BE2C (cell line): ENCODE measurements at regions not wholly inside any gene's neighbourhood (a gene's known extent, or its start where the extent isn't known, plus 50 kb on each side); places are given as distances from the start of the nearest gene placed in this dataset.

ENCODE experiments used
- DNase-seq: peaks from one replicate; pipeline ENCODE4 v3.0.0-alpha.2; 2020
- H3K27me3 ChIP-seq: fragments of 250-450 bp; sonication (Bioruptor Pico); 2 replicates; pipeline ENCODE4 v1.5.1; 2020; ENCODE audit warnings: mild to moderate bottlenecking
- H3K36me3 ChIP-seq: fragments of 250-450 bp; sonication (Bioruptor Pico); 2 replicates; pipeline ENCODE4 v1.5.1; 2020; ENCODE audit warnings: mild to moderate bottlenecking
- H3K4me1 ChIP-seq: fragments of 250-450 bp; sonication (Bioruptor Pico); 2 replicates; pipeline ENCODE4 v1.5.1; 2020
- H3K4me3 ChIP-seq: 2 replicates; pipeline ENCODE4 v1.5.1; 2011; ENCODE audit warnings: low read depth, low read length
- H3K9me3 ChIP-seq: fragments of 250-450 bp; sonication (Bioruptor Pico); 2 replicates; pipeline ENCODE4 v1.5.1; 2020
- TF ChIP-seq, protein P1 (sequence below): IDR thresholded peaks from 2 replicates; pipeline ENCODE4 v1.5.1; 2012; ENCODE audit warnings: mild to moderate bottlenecking, low read depth, low read length

DNA sequence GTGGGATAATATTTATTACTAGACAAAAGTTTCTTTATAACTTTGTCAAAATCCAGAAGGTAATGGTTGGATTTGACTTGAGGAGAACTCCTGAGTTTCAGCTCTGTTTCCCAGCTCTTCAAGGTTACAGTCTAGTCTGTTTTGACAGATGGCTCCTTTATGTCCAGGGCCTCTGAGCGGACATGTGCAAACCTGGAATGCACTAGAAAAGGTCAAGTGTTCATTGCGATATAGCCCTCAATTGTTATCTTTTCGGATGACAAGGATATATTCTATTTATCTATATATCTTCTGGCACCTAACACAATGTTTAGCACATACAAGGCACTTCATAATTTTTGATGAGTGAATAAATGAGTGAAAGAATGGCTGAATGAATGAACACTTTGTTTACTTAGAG is 513.2 kb upstream of the GOLIM4 start:
- Histone ChIP-seq H3K4me1 (no peaks in the 10 kb centered on the region), H3K4me3 (no peak overlapping the region), H3K27me3 (no peaks in the 10 kb centered on the region), H3K36me3 (no peaks in the 10 kb centered on the region), H3K9me3 (no peaks in the 10 kb centered on the region)
- DNase-seq: no peak
- TF ChIP-seq, protein P1, sequence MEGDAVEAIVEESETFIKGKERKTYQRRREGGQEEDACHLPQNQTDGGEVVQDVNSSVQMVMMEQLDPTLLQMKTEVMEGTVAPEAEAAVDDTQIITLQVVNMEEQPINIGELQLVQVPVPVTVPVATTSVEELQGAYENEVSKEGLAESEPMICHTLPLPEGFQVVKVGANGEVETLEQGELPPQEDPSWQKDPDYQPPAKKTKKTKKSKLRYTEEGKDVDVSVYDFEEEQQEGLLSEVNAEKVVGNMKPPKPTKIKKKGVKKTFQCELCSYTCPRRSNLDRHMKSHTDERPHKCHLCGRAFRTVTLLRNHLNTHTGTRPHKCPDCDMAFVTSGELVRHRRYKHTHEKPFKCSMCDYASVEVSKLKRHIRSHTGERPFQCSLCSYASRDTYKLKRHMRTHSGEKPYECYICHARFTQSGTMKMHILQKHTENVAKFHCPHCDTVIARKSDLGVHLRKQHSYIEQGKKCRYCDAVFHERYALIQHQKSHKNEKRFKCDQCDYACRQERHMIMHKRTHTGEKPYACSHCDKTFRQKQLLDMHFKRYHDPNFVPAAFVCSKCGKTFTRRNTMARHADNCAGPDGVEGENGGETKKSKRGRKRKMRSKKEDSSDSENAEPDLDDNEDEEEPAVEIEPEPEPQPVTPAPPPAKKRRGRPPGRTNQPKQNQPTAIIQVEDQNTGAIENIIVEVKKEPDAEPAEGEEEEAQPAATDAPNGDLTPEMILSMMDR: no peak

- Histone ChIP-seq H3K27me3 (no peaks in the 10 kb centered on the region), H3K4me1 (no peaks in the 10 kb centered on the region), H3K9me3 (no peaks in the 10 kb centered on the region), H3K4me3 (no peak overlapping the region), H3K36me3 (no peaks in the 10 kb centered on the region)
- TF ChIP-seq, protein P1: no peak
- no peak for DNase-seq
These were observed 509.0 kb upstream of the GOLIM4 start for GRCh38 chr3:168604767-168605166.

GRCh38 chr3:168598250-168598649 is 502.5 kb upstream of the GOLIM4 start:
- no peaks in the 10 kb centered on the region for H3K36me3 ChIP-seq
- no peaks in the 10 kb centered on the region; the same call in 1 of the 2 replicates for H3K27me3 ChIP-seq
- DNase-seq: no peak
- no peaks in the 10 kb centered on the region for H3K9me3 ChIP-seq
- TF ChIP-seq, protein P1: no peak
- no peak overlapping the region for H3K4me3 ChIP-seq
- no peaks in the 10 kb centered on the region for H3K4me1 ChIP-seq

GRCh38 chr3:168596175-168596823 is 500.6 kb upstream of the GOLIM4 start:
- TF ChIP-seq, protein P1: no peak
- no peaks in the 10 kb centered on the region; the same call in 1 of the 2 replicates for H3K27me3 ChIP-seq
- H3K4me3 ChIP-seq: no peak overlapping the region
- DNase-seq: no peak
- no peaks in the 10 kb centered on the region for H3K36me3 ChIP-seq
- no peaks in the 10 kb centered on the region for H3K9me3 ChIP-seq
- no peaks in the 10 kb centered on the region for H3K4me1 ChIP-seq

- Histone ChIP-seq H3K27me3 (no peaks in the 10 kb centered on the region; the same call in 1 of the 2 replicates), H3K4me3 (no peak overlapping the region), H3K9me3 (no peaks in the 10 kb centered on the region), H3K4me1 (no peaks in the 10 kb centered on the region), H3K36me3 (no peaks in the 10 kb centered on the region)
- DNase-seq: no peak
- TF ChIP-seq, protein P1: no peak
These were observed 495.9 kb upstream of the GOLIM4 start for GRCh38 chr3:168591587-168591986.

DNA sequence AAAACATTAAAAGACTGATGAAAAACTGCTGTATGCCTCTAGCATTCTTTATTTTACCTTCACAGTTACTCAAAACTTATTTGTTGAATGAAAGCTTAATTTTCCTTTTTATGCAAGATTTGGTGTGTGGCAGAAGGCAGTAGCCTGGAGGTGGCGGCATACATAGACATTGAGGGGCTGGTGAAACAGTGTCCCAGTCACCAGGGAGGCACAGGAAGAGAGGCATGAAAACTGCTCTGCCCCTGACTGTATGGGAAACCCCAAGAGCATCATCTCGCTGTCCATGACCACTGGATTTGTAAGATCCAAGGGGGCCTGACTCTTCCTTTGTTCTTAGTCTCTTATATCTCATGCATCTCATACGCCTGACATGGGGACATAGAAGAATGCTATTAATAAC is 493.7 kb upstream of the GOLIM4 start:
- Histone ChIP-seq H3K9me3 (no peaks in the 10 kb centered on the region), H3K4me3 (no peak overlapping the region), H3K27me3 (no peaks in the 10 kb centered on the region), H3K36me3 (no peaks in the 10 kb centered on the region), H3K4me1 (no peaks in the 10 kb centered on the region)
- TF ChIP-seq, protein P1: no peak
- no peak for DNase-seq
